Neural crest cell (in vitro differentiated cells): ENCODE measurements at regions not wholly inside any gene's neighbourhood (a gene's known extent, or its start where the extent isn't known, plus 50 kb on each side); places are given as distances from the start of the nearest gene placed in this dataset.

ENCODE experiments used
- DNase-seq: peaks from one replicate; pipeline ENCODE4 v3.0.0; 2021; ENCODE audit warnings: low read depth, mixed read lengths, low spot score
- H3K27ac Mint-ChIP-seq: one replicate; pipeline ENCODE4 v1.8.0; 2021; ENCODE audit warnings: mild to moderate bottlenecking, mixed read lengths; ENCODE audit not compliant: unreplicated experiment
- H3K27me3 Mint-ChIP-seq: 2 replicates; pipeline ENCODE4 v1.8.0; 2021; ENCODE audit warnings: low read depth, mild to moderate bottlenecking, mixed read lengths
- H3K36me3 Mint-ChIP-seq: 2 replicates; pipeline ENCODE4 v1.8.0; 2021; ENCODE audit warnings: low read depth, mild to moderate bottlenecking, mixed read lengths
- H3K4me1 Mint-ChIP-seq: 2 replicates; pipeline ENCODE4 v1.8.0; 2021; ENCODE audit warnings: mixed read lengths
- H3K4me3 Mint-ChIP-seq: one replicate; pipeline ENCODE4 v1.8.0; 2021; ENCODE audit warnings: mild to moderate bottlenecking, mixed read lengths
- H3K9me3 Mint-ChIP-seq: 2 replicates; pipeline ENCODE4 v1.8.0; 2021; ENCODE audit warnings: mixed read lengths
- TF ChIP-seq, protein P1 (sequence below): fragments of 200-600 bp; sonication (generic); conservative IDR thresholded peaks from 2 replicates; pipeline ENCODE4 v1.5.0; 2021; ENCODE audit warnings: antibody characterized with exemption, mild to moderate bottlenecking

DNA sequence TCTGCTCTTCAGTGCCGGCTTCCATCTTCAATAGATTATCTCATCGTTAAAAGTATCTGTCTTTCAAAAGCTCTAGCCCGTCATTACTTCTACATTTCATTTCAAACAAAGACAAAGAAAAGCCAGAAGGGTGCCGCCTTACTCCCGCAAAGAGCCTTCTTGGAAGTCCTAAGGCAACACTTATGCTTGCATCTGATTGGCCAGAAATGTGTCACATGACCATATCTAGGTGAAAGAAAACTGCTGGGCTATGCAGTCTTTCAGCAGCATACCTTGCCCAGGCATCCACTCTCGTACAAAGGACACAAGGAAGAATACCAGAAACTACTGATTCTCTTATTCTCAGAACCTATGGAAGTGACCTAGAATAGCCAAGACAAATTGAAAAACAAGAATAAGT, 217.1 kb upstream of the SLC35G4 start:
- no peaks in the 10 kb centered on the region for H3K9me3 Mint-ChIP-seq
- H3K4me3 Mint-ChIP-seq = peak overlapping the region; percentile 20
- no peaks in the 10 kb centered on the region for H3K27me3 Mint-ChIP-seq
- peaks cover 13% of the 10 kb centered on the region for H3K4me1 Mint-ChIP-seq
- TF ChIP-seq, protein P1, sequence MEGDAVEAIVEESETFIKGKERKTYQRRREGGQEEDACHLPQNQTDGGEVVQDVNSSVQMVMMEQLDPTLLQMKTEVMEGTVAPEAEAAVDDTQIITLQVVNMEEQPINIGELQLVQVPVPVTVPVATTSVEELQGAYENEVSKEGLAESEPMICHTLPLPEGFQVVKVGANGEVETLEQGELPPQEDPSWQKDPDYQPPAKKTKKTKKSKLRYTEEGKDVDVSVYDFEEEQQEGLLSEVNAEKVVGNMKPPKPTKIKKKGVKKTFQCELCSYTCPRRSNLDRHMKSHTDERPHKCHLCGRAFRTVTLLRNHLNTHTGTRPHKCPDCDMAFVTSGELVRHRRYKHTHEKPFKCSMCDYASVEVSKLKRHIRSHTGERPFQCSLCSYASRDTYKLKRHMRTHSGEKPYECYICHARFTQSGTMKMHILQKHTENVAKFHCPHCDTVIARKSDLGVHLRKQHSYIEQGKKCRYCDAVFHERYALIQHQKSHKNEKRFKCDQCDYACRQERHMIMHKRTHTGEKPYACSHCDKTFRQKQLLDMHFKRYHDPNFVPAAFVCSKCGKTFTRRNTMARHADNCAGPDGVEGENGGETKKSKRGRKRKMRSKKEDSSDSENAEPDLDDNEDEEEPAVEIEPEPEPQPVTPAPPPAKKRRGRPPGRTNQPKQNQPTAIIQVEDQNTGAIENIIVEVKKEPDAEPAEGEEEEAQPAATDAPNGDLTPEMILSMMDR = no peak
- H3K36me3 Mint-ChIP-seq = no peaks in the 10 kb centered on the region
- H3K27ac Mint-ChIP-seq = no peak overlapping the region
- DNase-seq = no peak

DNA sequence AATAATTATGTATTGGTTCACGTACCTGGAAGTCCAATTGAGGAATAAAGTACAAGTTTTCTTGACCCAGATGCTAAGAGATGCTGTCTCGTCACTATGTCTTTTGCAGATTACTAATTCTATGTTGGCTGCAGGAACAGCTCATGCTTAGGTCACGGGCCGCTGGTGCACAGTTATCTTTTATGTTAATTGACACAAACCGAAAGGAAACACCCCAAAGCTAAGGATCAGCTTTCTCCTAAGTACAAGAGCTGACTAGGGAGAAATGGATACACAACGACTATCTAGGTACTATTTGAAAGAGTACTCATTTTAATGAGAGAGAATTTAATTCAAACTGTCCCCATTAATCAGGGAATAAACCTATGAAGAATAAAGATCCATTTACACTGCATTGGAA, 217.7 kb upstream of the SLC35G4 start:
- Mint-ChIP-seq H3K9me3 (no peaks in the 10 kb centered on the region), H3K4me3 (no peak overlapping the region), H3K36me3 (no peaks in the 10 kb centered on the region), H3K27me3 (no peaks in the 10 kb centered on the region), H3K27ac (no peak overlapping the region), H3K4me1 (peaks cover 13% of the 10 kb centered on the region)
- no peak for DNase-seq
- TF ChIP-seq, protein P1 = no peak

- H3K27me3 Mint-ChIP-seq = no peaks in the 10 kb centered on the region
- no peak overlapping the region for H3K4me3 Mint-ChIP-seq
- no peaks in the 10 kb centered on the region for H3K36me3 Mint-ChIP-seq
- no peak for DNase-seq
- no peaks in the 10 kb centered on the region for H3K9me3 Mint-ChIP-seq
- no peak overlapping the region for H3K27ac Mint-ChIP-seq
- TF ChIP-seq, protein P1 = no peak
- H3K4me1 Mint-ChIP-seq = peaks cover 13% of the 10 kb centered on the region
Observed at GRCh38 chr18:11388755-11389680, 220.4 kb upstream of the SLC35G4 start.

- H3K4me1 Mint-ChIP-seq = peaks cover 8% of the 10 kb centered on the region
- H3K27ac Mint-ChIP-seq = no peak overlapping the region
- H3K9me3 Mint-ChIP-seq = no peaks in the 10 kb centered on the region
- H3K36me3 Mint-ChIP-seq = no peaks in the 10 kb centered on the region
- no peak for DNase-seq
- no peaks in the 10 kb centered on the region for H3K27me3 Mint-ChIP-seq
- TF ChIP-seq, protein P1 = no peak
- H3K4me3 Mint-ChIP-seq = no peak overlapping the region
Observed at GRCh38 chr18:11387880-11388279, 221.5 kb upstream of the SLC35G4 start.

- Mint-ChIP-seq H3K36me3 (no peaks in the 10 kb centered on the region), H3K27ac (no peak overlapping the region), H3K4me3 (no peak overlapping the region), H3K9me3 (no peaks in the 10 kb centered on the region), H3K27me3 (no peaks in the 10 kb centered on the region), H3K4me1 (no peaks in the 10 kb centered on the region)
- DNase-seq = no peak
- TF ChIP-seq, protein P1 = no peak
Observed at GRCh38 chr18:11383381-11383780, 226.0 kb upstream of the SLC35G4 start.
